Heart right ventricle (tissue), 16 donors: ENCODE measurements at regions not wholly inside any gene's neighbourhood (a gene's known extent, or its start where the extent isn't known, plus 50 kb on each side); places are given as distances from the start of the nearest gene placed in this dataset.

Experiments
- ATAC-seq, 8 donors: fragments of 200-7000 bp; cut with Tn5 transposase; one replicate each; pipeline ENCODE4 v1.9.1; 2020; ENCODE audit warnings: mild to moderate bottlenecking in 8 of 8, moderate library complexity in 8 of 8, moderate number of reproducible peaks in 1 of 8
- DNase-seq, 2 donors: peaks; one replicate each; pipeline ENCODE4 v3.0.0-alpha.2; 2020
- H3K27ac ChIP-seq, 10 donors: fragments of 200-600 bp; sonication (generic) in 2 of 10; one replicate each; pipeline versions ENCODE4 v1.5.0 to v1.8.0; 2020 to 2022; ENCODE audit warnings: mild to moderate bottlenecking in 3 of 10
- H3K27me3 ChIP-seq, 7 donors: fragments of 200-600 bp; one replicate each; pipeline ENCODE4 v1.8.0; 2021 to 2022; ENCODE audit warnings: mild to moderate bottlenecking in 2 of 7
- H3K36me3 ChIP-seq, 9 donors: fragments of 200-600 bp; sonication (generic) in 1 of 9; one replicate each; pipeline versions ENCODE4 v1.5.0 to v1.8.0; 2020 to 2022; ENCODE audit warnings: mild to moderate bottlenecking in 2 of 9
- H3K4me1 ChIP-seq, 9 donors: fragments of 200-600 bp; sonication (generic) in 1 of 9; one replicate each; pipeline versions ENCODE4 v1.5.0 to v1.8.0; 2020 to 2022; ENCODE audit warnings: mild to moderate bottlenecking in 4 of 9
- H3K4me3 ChIP-seq, 10 donors: fragments of 200-600 bp; sonication (generic) in 2 of 10; one replicate each; pipeline versions ENCODE4 v1.5.0 to v1.8.0; 2020 to 2022; ENCODE audit warnings: mild to moderate bottlenecking in 7 of 10, moderate library complexity in 2 of 10
- H3K9me3 ChIP-seq, 11 donors: fragments of 200-600 bp in 10 of 11; sonication (generic) in 2 of 11; one replicate each; pipeline versions ENCODE4 v1.5.0 to v1.8.0; 2013 to 2022; ENCODE audit warnings: mild to moderate bottlenecking in 2 of 11, control low read depth in 1 of 11, moderate library complexity in 1 of 11
- WGBS, 2 donors: extraction: QIAGEN DNeasy Blood & Tissue Kit; methylation state at CpG; one replicate each; pipeline ENCODE4 v1.1.7; 2013; ENCODE audit warnings: inconsistent platforms in 1 of 2; 5-methylcytosine and 5-hydroxymethylcytosine counted together
- intact Hi-C, 10 donors: fragments of 100-400 bp; cut with DNase I; formaldehyde crosslinking; loops; one replicate each; pipeline versions ENCODE4 v1.11.1 to v1.14.2; 2022
- TF ChIP-seq, protein P1 (sequence below), 9 donors: fragments of 200-600 bp; sonication (generic) in 2 of 9; IDR thresholded peaks; one replicate each; pipeline versions ENCODE4 v1.5.0 to v1.8.0; 2021 to 2022; ENCODE audit warnings: antibody characterized with exemption in 9 of 9, mild to moderate bottlenecking in 5 of 9, moderate library complexity in 1 of 9
- donor health status: Arrhythmogenic right ventricular cardiomyopathy.
- donor health status: ischemic (EF 13 %, LVEDD 7.1; RV severe dilation, severe dysfunction).
- donor health status: healthy with polysubstance abuse.
- donor health status: DM: no; HTN: yes; CAD: no.
- donor health status: DM: no; HTN: no; CAD: no.
- donor health status: ischemic (EF 25% LVEDD 6.9; RV normal size, moderate dysfunction).
- donor health status: ischemic (EF 25% LVEDD 5.7; RV mildly dilated, moderate dysfunction).
- donor health status: healthy.
- donor health status: DM: yes; HTN: yes; CAD: no.
- donor health status: Ischemic cardiomyopathy.
- donor health status: ischemic (EF 35%, LVEDD 5.7; RV mildly dilated, moderate dysfunction).
- donor health status: nonischemic (EF 11% LVEDD 7.7; RV severe dilation, severe dysfunction).
- donor health status: DM: yes; HTN: yes; CAD: no.
- donor health status: PGD.
- donor health status: ischemic (EF 29% LVEDD 5.4; RV normal size, mild dysfunction).
- donor health status: nonischemic (EF 23%, LVEDD 6.1; RV moderate dilation, normal function).

DNA sequence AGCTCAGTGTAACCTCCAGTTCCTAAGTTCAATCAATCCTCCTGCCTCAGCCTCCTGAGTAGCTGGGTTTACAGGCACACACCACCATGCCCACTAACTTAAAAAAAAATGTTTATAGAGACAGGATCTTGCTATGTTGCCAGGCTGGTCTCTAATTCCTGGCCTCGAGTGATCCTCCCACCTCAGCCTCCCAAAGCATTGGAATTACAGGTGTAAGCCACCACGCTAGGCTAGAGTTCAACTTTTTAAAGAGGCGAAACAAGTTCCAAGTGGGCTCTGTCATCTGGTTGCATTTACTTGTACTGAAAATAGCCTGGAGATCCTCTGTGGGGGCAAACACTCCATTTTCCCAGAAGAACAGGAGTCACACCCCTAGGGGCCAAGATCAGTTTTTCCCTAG lies 100.7 kb upstream of the RIPOR2 start:
- ATAC-seq (no peak), DNase-seq (no peak)
- H3K36me3 ChIP-seq = no peaks in the 10 kb centered on the region
- H3K27me3 ChIP-seq = no peaks in the 10 kb centered on the region
- H3K4me3 ChIP-seq = no peak overlapping the region
- H3K9me3 ChIP-seq = peaks cover 0 to 5% (median 0%) of the 10 kb centered on the region in 11 donors
- intact Hi-C loops = no loop called here
- TF ChIP-seq, protein P1, sequence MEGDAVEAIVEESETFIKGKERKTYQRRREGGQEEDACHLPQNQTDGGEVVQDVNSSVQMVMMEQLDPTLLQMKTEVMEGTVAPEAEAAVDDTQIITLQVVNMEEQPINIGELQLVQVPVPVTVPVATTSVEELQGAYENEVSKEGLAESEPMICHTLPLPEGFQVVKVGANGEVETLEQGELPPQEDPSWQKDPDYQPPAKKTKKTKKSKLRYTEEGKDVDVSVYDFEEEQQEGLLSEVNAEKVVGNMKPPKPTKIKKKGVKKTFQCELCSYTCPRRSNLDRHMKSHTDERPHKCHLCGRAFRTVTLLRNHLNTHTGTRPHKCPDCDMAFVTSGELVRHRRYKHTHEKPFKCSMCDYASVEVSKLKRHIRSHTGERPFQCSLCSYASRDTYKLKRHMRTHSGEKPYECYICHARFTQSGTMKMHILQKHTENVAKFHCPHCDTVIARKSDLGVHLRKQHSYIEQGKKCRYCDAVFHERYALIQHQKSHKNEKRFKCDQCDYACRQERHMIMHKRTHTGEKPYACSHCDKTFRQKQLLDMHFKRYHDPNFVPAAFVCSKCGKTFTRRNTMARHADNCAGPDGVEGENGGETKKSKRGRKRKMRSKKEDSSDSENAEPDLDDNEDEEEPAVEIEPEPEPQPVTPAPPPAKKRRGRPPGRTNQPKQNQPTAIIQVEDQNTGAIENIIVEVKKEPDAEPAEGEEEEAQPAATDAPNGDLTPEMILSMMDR (IDR thresholded peaks at IDR 0.05) = no peak
- 97 to 99% methylated on average over 3 of the region's 3 CpGs for WGBS, 2 donors
- H3K27ac ChIP-seq = peak overlapping the region in 1 of 10 donors; percentile 83
- H3K4me1 ChIP-seq = peaks cover 0 to 47% (median 0%) of the 10 kb centered on the region in 9 donors

DNA sequence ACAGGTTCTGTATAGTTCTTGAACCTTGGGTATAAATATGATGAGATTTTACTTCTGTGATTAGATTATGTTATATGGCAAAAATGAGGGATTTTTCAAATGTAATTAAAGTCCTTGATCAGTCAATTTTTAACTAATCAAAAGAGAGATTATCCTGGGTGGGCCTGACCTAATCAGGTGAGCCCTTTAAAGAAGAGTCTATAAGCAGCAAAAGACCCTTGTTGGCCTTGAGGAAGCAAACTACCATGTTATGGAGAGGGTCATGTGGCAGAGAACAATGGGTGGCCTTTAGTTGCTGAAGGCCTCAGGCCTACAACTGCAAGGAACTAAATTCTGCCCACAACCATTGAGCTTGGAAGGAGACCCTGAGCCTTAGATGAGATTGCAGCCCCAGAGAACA lies 102.5 kb upstream of the RIPOR2 start:
- H3K4me3 ChIP-seq = no peak overlapping the region
- intact Hi-C loops = no loop called here
- peaks cover 0 to 65% (median 0%) of the 10 kb centered on the region in 9 donors for H3K4me1 ChIP-seq
- no peaks in the 10 kb centered on the region for H3K36me3 ChIP-seq
- DNase-seq (no peak), ATAC-seq (no peak)
- H3K9me3 ChIP-seq = peaks cover 0 to 5% (median 0%) of the 10 kb centered on the region in 11 donors
- TF ChIP-seq, protein P1 (IDR thresholded peaks at IDR 0.05) = no peak
- H3K27ac ChIP-seq = peak overlapping the region in 1 of 10 donors; percentile 1
- peaks cover 0 to 5% (median 0%) of the 10 kb centered on the region in 7 donors for H3K27me3 ChIP-seq

DNA sequence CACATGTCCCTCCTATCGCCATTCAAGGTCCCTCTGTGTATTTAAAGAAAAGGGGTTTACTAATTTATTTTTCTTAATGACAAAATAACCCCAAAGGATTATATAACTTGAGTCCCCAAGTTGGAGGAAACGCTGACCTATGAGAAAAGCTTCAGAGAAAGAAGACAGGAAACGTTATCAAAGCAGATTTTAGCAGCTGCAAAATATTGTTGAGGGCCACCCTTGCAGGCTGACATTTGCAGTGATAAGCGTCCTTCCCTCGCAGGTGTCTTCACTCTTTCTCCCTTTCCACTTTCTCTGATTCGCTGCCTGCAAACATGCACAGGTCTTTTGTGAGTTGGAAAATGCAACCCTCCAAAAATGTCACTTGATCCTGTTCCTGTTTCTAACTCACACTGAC lies 103.2 kb upstream of the RIPOR2 start:
- Histone ChIP-seq H3K9me3 (peaks cover 0 to 5% (median 0%) of the 10 kb centered on the region in 11 donors), H3K27ac (peak overlapping the region in 1 of 10 donors; percentile 28), H3K36me3 (no peaks in the 10 kb centered on the region), H3K27me3 (peaks cover 0 to 5% (median 0%) of the 10 kb centered on the region in 7 donors), H3K4me3 (peak overlapping the region in 1 of 10 donors; percentile 12), H3K4me1 (peaks cover 0 to 70% (median 0%) of the 10 kb centered on the region in 9 donors)
- intact Hi-C loops = no loop called here
- 55 to 63% methylated on average over 6 of the region's 6 CpGs for WGBS, 2 donors
- DNase-seq = no peak
- ATAC-seq = no peak
- TF ChIP-seq, protein P1 (IDR thresholded peaks at IDR 0.05) = no peak

DNA sequence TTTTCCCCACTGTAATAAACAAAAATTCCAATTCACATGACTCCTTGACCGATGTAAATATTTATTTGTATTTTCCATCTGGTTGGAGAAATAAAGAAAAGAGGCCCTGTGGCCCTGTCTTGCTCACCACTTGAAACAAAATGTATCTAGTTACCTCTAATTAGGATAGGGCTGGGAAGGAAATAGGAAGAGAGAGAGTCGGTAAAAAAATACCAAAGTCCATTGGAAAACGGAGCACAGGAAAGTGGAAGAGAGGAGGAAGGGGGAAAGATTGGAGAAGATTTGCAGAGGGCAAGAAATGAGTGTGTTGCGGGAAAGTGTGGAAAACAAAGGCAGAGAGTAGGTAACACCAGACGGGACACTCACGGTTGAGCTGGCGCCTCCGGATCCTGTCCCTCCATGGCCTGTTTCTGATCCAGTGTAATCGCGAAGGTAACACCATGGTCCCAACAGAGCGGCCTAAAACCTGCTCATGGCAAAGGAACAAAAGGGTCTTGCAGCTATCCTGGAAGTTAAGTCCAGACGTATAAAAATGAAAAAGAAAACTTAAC lies 105.8 kb upstream of the RIPOR2 start:
- Histone ChIP-seq H3K27ac (peak overlapping the region in 1 of 10 donors; percentile 84), H3K9me3 (peaks cover 0 to 5% (median 0%) of the 10 kb centered on the region in 11 donors), H3K4me1 (peaks cover 0 to 44% (median 0%) of the 10 kb centered on the region in 9 donors), H3K4me3 (peak overlapping the region in 1 of 10 donors; percentile 46), H3K36me3 (no peaks in the 10 kb centered on the region), H3K27me3 (peaks cover 0 to 5% (median 0%) of the 10 kb centered on the region in 7 donors)
- TF ChIP-seq, protein P1 (IDR thresholded peaks at IDR 0.05) = no peak
- ATAC-seq (no peak), DNase-seq (no peak)
- intact Hi-C loops = no loop called here
- WGBS, 2 donors = 75 to 85% methylated on average over 12 of the region's 12 CpGs
